ENCODE measurements at regions not wholly inside any gene's neighbourhood (a gene's known extent, or its start where the extent isn't known, plus 50 kb on each side); places are given as distances from the start of the nearest gene placed in this dataset.
A peak's percentile ranks its signal among the peaks of the same experiment; 100 is the strongest.

DNA sequence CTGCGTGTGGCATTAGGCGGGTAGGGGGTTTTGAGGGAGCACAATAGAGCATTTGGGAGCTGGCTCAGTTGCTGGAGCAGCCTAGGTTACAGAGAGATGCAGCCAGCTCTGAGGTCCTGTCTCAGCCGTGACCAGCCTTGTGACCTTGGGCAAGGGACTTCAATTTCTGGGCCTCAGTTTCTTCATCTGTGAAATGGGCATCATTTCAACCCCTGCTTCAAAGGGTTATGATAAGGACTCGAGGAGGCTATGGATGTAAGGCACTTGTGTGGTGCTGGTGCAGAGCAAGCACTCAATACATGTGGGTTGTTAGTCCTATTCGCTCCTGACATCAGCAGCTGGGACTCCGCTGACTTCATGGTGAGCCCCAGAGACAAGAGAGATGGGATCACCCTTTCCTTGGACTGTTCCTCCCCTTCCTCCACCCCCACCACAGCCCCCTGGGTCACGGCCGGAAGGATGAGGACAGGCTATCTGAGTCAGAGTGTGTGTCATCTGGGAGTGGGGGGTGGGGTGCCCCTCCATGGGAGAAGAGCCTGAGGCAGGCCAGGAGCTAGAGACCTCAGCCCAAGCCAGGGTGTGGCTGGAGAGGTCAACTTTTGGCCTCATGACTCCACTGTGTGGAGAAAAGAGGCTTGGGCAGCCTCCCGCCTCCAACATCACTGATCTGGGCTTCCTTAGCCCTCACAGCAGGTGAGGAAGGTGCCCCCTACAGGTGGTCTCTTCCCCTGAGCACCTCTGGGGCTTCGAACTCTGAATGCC, 71.4 kb upstream of the ZBTB40 start (continued):
- TF ChIP-seq, protein P1, sequence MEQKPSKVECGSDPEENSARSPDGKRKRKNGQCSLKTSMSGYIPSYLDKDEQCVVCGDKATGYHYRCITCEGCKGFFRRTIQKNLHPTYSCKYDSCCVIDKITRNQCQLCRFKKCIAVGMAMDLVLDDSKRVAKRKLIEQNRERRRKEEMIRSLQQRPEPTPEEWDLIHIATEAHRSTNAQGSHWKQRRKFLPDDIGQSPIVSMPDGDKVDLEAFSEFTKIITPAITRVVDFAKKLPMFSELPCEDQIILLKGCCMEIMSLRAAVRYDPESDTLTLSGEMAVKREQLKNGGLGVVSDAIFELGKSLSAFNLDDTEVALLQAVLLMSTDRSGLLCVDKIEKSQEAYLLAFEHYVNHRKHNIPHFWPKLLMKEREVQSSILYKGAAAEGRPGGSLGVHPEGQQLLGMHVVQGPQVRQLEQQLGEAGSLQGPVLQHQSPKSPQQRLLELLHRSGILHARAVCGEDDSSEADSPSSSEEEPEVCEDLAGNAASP (CRISPR knock-in tag; IDR thresholded peaks at IDR 0.05; ENCODE audit: borderline replicate concordance), result no peak
- TF ChIP-seq ZNF629 (CRISPR knock-in tag; conservative IDR thresholded peaks at IDR 0.05) (peak; percentile 80), FOSL2 (CRISPR knock-in tag; IDR thresholded peaks at IDR 0.05) (peak; percentile 50), ZNF256 (CRISPR knock-in tag; conservative IDR thresholded peaks at IDR 0.05) (no peak), ZNF101 (CRISPR knock-in tag; IDR thresholded peaks at IDR 0.05; ENCODE audit: borderline replicate concordance, low read depth) (no peak), ZNF317 (CRISPR knock-in tag; IDR thresholded peaks at IDR 0.05) (no peak), ZSCAN21 (CRISPR knock-in tag; IDR thresholded peaks at IDR 0.05; ENCODE audit: borderline replicate concordance) (no peak)
- TF ChIP-seq, protein P2, sequence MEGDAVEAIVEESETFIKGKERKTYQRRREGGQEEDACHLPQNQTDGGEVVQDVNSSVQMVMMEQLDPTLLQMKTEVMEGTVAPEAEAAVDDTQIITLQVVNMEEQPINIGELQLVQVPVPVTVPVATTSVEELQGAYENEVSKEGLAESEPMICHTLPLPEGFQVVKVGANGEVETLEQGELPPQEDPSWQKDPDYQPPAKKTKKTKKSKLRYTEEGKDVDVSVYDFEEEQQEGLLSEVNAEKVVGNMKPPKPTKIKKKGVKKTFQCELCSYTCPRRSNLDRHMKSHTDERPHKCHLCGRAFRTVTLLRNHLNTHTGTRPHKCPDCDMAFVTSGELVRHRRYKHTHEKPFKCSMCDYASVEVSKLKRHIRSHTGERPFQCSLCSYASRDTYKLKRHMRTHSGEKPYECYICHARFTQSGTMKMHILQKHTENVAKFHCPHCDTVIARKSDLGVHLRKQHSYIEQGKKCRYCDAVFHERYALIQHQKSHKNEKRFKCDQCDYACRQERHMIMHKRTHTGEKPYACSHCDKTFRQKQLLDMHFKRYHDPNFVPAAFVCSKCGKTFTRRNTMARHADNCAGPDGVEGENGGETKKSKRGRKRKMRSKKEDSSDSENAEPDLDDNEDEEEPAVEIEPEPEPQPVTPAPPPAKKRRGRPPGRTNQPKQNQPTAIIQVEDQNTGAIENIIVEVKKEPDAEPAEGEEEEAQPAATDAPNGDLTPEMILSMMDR (CRISPR knock-in tag; IDR thresholded peaks at IDR 0.05), result peak; percentile 27

Data from HepG2 (cell line).